Esophagus muscularis mucosa (tissue), 4 donors: ENCODE measurements at regions not wholly inside any gene's neighbourhood (a gene's known extent, or its start where the extent isn't known, plus 50 kb on each side); places are given as distances from the start of the nearest gene placed in this dataset.

Source experiments
- CTCF ChIP-seq, 3 experiments: fragments of 200-600 bp in 2 of 3; fragments of 450-650 bp in 1 of 3; sonication (generic) in 2 of 3; IDR thresholded peaks; one replicate each; pipeline ENCODE4 v1.5.1; 2017 to 2019; ENCODE audit warnings: antibody characterized with exemption in 3 of 3, mild to moderate bottlenecking in 2 of 3, moderate library complexity in 1 of 3
- EP300 ChIP-seq: sonication (generic); formaldehyde crosslinking; IDR thresholded peaks from one replicate; pipeline ENCODE4 v1.6.1; 2017; ENCODE audit warnings: antibody characterized with exemption
- POLR2A ChIP-seq: fragments of 450-650 bp; IDR thresholded peaks from one replicate; pipeline ENCODE4 v1.6.1; 2017; ENCODE audit warnings: antibody characterized with exemption, moderate library complexity, mild to moderate bottlenecking, low read depth
- POLR2AphosphoS5 ChIP-seq, 2 donors: sonication (generic); formaldehyde crosslinking; IDR thresholded peaks; one replicate each; pipeline ENCODE4 v1.6.1; 2017; ENCODE audit warnings: antibody characterized with exemption in 2 of 2

- no peak for TF ChIP-seq CTCF (IDR thresholded peaks at IDR 0.05)
- no peak for TF ChIP-seq EP300
- no peak for TF ChIP-seq POLR2AphosphoS5 (IDR thresholded peaks at IDR 0.05)
- no peak for TF ChIP-seq POLR2A
Observed at GRCh38 chr13:36519432-36519831, 87.1 kb downstream of the CCNA1 start.
